ENCODE measurements at regions not wholly inside any gene's neighbourhood (a gene's known extent, or its start where the extent isn't known, plus 50 kb on each side); places are given as distances from the start of the nearest gene placed in this dataset.

GRCh38 chr21:28294051-28294450 is 698.6 kb downstream of the LTN1 start:
- TF ChIP-seq CTCF (conservative IDR thresholded peaks at IDR 0.05; ENCODE audit: low read depth, low read length) (no peak), EZH2 (IDR thresholded peaks at IDR 0.05; ENCODE audit: borderline replicate concordance, low read depth, low read length, poor library complexity, severe bottlenecking) (no peak)

Data from A673 (cell line).